Cardiac septum (tissue), 1 donor: ENCODE measurements at regions not wholly inside any gene's neighbourhood (a gene's known extent, or its start where the extent isn't known, plus 50 kb on each side); places are given as distances from the start of the nearest gene placed in this dataset.

Source experiments
- DNase-seq: peaks from one replicate; pipeline ENCODE4 v3.0.0-alpha.2; 2020; ENCODE audit warnings: low spot score
- intact Hi-C: fragments of 100-400 bp; cut with DNase I; formaldehyde crosslinking; loops from one replicate; pipeline ENCODE4 v1.14.0; 2022
- donor health status: DM: no; HTN: no; CAD: no.

DNA sequence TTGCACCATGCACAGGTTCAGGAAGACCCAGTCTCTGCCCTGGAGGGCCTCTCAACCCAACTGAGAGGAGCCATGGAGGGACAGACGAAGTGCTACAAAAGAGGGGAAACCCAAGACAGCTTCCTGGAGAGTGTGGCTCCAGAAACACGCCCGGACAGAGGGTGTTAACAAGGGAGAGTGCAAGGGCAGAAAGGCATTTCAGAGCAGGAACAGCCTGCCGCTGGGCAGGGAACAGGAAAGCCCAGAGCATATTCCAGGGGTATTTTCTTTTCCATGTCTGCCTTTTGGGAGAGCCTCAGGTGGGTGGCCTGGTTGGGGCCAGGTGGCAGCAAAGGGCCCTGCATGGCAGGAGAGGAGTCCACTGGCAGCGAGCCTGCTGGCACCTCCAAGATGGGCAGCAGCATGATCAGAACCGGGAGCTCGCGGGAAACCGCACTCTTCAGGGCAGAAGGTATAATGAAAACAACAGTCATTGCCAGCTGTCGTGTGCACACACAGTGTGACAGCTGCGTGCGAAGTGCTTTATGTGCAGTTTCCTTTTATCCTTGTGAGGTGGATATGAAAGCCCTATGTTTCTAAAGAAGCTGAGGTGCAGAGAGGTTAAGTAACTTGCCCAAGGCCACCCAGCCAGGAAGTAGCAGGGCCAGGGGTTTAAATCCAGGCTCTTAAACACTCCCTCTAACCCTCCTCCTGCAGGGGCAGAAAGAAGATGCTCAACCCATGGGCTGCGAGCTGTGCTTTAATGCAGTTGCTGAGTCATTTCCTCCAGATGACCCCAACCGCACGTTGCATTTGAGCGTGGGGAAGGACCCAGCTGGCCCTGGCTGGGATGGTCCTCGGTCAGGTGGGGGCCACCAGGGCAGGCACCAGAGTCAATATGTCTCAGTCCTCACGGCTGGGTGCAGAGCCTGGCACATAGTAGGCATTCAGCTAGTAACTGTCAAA is 128.6 kb downstream of the OAT start:
- intact Hi-C loops: no loop called here
- DNase-seq: peak; percentile 76

DNA sequence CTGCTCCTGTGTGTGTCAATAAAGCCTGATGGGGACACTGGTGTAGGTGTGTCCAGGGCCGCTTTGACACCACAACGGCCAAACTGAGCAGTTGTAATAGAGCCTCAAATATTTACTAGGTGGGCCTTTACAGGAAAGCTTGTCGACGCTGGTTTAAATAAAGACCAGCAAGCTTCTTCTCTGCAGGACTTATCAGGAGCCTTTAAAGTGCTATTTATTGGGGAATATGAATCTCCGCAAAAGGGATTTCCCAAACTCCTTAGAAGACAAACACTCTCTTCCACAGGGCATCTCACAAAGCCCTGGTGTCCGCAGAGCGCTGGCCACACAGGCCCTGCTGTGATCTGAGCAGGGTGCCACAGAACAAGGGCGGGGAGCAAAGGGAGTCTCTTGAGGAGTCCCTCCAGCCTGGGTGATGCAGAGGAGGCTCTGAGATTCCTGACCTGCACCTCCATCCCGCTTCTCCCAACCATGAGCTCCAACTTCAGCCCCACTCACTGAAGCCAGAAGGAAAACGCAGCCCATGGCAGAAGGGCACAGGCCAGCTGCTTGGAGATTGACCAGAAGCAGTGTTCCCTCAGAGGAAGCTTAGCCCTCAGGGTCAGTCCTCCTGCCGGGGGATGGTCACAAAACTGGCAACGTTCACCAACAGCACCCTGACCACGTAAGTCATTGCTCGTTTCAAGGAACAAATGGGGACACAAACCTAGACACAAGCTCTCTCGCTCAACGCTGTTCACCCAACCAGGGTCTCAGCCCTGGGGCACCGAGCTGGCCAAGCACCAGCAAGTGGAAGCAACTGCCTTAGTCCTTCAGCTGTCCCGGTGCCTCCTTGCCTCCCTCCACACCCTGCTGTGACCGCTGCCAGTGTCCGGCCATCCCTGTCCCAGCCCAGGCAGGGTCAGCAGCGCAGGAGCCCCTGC is 129.5 kb downstream of the OAT start:
- peak; percentile 68 for DNase-seq

DNA sequence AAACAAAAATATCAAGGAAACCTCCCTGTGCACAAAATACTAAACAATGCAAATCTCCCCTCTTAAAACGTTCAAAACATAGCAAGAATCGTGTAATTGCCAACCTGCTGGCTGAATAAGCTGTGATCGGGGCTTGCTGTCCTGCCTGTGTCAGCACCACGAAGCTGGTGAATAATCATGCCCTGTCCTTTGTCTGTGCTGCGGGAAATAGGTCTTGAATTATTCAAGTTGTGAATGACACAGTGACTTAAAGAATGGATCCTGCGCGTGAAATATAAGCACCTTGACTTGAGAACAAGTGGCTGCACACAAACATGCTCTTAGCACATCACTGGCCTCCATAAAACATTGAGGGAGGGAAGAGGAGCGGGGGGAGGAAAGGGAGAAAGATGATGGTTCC is 130.2 kb downstream of the OAT start:
- intact Hi-C loops: no loop called here
- DNase-seq: no peak

More for the DNA sequence above, 129.5 kb downstream of the OAT start:
- intact Hi-C loops: no loop called here

DNA sequence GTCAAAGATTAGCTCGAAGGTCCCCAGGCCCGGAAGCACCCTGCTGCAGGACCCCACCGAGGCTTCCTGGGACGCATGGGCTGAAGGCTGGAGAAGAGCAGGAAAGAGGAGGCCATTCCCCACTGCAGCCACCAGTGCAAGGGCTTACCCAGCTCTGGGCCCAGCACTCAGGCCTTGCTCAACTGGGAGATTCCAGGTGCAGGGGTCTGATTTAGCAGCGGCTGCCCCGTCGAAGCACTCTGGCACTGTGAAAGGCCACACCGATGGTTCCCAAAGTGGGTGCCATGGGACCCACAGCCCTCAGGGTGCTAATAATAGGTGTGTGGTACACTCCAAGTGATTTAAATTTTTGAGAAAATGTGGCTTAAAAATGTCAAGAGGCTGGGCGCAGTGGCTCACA is 130.9 kb downstream of the OAT start:
- DNase-seq: peak; percentile 54
- intact Hi-C loops: no loop called here

DNA sequence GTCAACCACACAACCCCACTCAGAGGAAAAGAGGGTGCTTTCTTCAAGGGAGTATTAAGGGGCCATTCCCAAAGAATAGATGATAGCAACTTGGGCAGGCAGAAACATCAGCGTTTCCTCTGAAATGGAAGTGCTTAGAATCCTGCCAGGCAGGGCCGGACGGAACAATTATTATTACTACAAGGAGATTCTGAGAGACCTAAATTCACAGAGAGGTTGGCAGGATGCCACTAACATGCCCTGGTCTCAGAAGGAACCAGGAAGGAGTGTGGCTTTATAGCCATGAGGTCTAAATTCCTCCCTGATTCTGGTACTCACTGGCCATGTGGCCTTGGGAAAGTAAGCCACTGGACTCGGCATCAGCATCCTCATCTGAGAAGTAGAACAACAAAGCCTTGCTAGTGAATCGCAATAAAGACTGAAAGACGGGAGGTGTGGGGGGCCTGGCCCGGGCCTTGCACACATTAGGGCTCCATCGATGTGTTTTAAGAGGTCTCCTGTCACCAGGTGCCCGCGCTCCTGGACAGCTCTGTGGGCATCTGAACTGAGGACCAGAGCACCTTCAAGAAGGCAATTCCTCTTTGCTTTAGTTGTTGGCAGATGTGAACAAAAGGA is 131.5 kb downstream of the OAT start:
- intact Hi-C loops: no loop called here
- DNase-seq: peak; percentile 20

DNA sequence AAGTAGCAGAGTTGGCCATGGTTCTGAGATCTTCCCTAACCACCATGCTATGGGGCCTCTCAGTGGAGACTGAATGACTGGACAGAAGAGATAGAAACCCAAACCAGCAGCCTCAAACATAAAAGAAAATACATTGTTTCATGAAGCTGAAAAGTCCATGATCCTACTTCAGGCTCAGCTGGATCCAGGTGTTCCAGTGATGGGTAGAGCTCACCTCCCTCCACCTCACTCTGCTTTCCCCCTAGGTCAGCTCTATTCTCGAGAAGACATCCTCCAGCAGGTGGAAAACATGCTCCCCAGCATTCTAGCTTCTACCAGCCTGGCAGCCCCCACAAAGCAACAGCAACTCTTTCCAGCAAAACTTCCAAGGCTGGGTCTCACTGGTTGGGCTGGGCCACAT is 132.1 kb downstream of the OAT start:
- DNase-seq: no peak
- intact Hi-C loops: no loop called here

DNA sequence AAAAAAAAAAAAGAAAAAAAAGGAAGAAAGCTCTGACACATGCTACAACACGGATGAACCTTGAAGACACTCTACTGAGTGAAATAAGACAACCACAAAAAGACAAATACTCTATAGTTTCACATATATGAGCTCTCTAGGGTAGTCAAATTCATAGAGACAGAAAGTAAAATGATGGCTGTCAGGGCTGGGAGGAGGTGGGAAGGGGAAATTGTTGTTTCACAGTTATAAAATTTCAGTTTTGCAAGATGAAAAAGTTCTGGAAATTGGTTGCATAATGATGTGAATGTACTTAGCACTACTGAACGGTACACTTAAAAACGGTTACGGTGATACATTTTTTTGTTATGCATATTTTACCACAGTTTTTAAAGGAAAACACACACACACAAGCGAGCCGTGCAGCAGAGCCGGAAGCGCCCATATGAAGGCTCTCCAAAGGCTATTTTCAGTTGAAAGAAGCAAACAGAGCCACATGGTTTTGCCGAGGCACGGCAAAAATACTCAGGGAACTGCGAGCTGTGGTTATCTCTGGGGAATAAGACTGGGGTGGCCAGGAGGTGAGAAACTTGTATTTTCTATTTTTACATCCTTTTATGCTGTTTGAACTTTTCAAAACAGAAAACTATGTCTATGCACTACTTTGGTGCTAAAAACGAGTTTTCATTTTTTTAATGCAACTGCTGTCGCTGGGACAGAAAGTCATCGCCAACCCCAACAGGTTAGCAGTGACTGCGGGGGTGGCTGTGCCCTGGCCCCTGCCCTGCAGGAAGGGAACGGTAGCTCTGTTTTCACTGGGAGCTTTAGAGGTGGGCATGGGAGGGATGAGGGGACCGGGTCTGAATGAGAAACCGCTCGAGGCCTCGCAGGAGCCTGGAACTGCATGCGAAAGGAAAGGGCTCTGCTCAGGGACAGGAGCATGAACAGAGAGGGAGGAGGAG is 132.9 kb downstream of the OAT start:
- peak; percentile 51 for DNase-seq
- intact Hi-C loops: no loop called here

DNA sequence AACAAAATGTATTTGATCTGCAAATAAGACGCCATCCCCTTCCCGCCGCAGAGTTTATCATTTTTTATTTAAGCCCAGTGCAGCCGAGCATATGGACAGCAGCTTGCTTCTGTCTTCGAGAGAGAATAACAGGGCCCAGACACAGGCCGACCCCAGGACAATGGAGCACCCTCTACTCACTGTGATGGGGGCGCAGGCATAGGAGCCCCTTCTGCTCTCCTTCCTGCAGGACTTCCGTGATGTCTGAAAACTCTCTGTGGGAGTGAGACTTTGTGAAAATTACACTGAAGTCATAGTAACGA is 134.8 kb downstream of the OAT start:
- intact Hi-C loops: no loop called here

DNA sequence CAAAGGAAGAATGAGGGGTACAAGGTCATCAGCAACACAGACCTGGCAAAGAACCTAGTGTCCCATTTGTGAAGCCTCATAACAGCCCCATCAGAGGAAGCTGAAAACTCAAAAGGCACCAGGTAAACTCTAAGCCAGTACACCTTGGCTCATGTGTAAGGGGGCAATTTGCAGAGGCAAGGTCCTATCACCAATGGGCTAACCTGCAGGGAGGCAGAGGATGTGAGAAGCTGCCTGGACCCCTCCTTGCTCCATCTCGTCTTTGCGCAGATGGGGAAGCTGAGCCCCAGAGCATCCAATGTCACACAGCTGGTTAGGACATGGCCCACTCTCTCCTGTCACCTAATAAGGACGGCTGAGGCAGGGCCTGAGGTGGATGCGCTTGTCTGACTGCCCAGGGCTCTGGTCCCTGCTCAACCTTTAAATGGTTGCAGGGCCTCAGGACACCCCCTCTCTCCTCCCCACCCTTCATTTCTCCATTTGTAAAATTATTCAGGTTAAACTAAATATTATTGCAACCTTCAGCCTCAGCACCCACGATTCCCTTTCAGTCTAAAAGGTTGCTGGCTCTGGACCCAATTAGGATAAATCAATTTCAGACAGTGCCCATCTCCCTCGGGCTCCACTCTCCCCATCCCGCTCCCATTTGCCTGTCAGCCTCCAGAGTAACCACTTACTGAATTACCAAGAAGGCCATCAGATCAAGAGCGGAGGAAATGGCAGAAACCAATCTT is 135.3 kb downstream of the OAT start:
- intact Hi-C loops: no loop called here
- DNase-seq: no peak

More for the DNA sequence above, 134.8 kb downstream of the OAT start:
- DNase-seq: no peak

DNA sequence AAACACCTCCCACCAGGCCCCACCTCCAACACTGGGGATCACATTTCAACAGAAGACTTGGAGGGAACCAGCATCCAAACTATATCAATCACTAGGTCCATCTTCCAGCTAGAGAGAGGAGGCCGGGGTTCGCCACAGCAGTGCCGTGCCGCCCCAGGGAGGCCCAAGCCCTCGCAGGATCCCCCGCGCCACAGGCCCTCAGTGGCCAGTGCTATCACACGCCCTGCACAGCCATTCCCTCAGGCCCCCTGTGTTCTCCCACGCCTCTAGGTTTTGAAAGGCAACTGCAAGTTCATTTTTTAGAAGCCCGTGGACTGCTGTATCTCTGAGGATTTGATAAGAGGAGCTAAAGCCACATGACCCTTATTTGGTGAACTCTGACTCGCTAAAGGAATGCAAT is 136.4 kb downstream of the OAT start:
- intact Hi-C loops: no loop called here
- no peak for DNase-seq

DNA sequence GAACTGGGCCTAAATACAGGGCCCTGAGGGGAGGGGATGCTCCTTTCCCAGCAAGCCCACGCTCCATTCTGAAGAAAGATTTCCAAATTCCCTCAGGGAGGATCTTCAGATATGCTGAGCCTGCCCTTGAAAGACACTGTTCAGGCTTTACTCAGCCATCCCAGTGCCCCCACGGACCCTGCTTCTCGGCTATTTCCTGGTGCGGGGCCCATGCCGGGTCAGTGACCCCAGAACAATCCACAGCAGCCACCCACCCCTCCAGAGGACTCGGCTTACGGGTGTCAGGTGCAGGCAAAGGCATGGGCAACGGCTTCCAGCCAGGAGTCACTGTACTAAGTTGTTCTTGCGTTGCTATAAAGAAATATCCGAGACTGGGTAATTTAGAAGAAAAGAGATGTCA is 137.1 kb downstream of the OAT start:
- no peak for DNase-seq
- intact Hi-C loops: no loop called here

DNA sequence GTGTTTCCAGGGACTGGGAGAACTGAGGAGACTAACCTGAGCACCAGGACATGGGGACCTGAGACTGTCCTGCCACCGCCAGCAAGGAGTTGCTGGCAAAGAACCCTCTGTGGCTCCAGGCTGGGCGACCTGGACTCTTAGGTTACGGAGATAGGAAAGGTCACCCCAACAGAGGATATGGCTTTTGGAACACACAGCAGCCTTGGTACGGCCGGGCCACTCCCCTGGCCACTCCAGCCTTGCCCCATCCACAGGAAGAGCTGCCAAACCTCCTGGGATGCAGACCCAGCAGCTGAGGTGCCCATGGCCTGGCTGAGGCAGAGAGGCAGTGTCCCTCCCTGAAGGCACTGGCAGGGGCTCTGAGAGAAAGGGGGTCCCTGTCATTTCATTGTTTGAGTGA is 137.8 kb downstream of the OAT start:
- intact Hi-C loops: no loop called here
- no peak for DNase-seq

DNA sequence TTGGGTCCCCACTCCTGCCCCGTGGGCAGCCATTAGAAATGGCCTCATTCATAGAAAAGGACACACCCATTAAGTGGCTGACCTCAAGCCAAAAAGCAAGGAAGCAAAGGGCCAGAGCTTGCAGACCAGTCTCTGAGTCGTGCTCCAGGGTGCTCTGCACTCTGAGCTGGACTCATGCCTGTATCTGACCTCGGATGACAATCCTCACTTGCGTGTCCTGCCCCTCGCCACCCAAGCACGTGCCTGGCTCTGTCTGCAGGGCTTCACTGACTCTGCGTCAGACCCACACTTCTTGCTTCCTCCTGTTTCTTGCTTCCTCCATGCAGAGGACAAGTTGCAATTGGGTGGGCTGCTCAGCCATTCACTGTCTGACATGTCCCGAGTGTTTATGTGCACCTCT is 138.8 kb downstream of the OAT start:
- DNase-seq: no peak
- intact Hi-C loops: no loop called here

DNA sequence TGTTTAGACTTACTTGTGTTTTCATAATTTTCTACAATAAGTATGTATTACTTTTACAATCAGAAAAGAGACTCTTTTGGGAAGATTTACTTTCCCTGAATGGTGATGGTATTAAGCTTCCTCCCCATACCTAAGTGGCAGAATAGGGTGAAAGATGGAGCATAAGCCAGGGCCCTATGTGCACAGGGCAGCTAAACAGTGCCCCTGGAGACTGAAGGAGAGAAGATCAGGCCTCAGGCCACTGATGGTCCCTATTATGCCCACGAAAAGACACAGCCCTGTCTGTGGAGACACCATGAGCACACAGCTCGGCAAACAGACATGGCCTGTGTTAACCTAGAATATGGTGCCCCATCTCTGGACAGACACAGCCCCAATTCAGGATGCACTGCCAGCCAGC is 139.4 kb downstream of the OAT start:
- intact Hi-C loops: no loop called here
- no peak for DNase-seq

DNA sequence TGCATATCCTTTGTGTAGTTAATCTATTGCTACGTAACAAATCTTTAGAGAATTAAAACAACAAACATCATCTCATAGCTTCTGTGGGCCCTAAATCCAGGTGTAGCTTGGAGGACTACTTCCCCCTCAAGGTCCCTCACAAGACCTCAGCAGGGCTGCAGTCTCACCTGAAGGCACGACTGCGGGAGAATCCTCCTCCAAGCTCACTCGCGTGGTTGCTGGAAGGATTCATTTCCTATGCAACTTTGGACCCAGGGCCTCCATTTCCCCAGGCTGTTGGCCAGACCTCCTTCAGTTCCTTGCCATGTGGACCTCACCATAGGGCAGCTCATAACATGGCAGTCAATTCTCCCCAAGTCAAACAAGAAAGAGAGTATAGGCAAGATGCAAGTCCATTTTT is 140.4 kb downstream of the OAT start:
- DNase-seq: no peak
- intact Hi-C loops: no loop called here

DNA sequence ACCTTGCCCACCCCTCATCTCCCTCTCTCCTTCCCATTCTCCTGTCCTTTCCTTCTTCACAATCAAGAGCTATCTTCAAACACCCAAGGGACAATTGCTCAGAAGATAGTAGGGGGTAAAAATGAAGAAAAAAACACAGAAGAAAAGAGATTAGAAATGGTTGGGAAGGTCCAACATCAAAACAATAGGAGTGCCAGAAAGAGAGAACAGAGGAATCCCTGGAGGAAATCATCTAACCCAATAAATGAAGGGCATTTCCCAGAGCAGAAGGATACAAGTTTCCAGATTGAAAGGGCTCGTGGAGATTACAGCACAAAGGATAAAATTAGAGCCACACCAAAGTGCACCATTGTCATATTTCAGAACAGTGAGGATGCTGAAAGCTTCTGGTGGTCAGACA is 145.6 kb downstream of the OAT start:
- intact Hi-C loops: no loop called here

DNA sequence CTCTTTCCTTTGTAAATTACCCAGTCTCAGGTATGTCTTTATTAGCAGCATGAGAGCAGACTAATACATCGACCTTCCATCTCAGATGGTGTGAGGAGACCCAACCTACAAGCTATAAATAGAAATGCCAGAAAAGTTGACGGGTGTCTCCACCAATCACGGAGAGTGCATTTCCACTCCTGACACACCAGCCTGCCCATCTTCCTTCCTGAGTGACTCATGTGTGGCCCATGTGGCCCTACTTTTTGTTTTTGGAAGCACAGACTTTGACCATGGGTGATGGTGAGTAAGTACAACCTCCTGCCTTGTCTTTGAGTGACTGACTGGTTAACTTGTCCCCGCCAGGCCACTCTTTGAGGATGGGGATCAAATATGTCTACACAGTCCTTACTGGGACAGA is 147.0 kb downstream of the OAT start:
- intact Hi-C loops: no loop called here
- no peak for DNase-seq

More for the DNA sequence above, 145.6 kb downstream of the OAT start:
- DNase-seq: no peak

DNA sequence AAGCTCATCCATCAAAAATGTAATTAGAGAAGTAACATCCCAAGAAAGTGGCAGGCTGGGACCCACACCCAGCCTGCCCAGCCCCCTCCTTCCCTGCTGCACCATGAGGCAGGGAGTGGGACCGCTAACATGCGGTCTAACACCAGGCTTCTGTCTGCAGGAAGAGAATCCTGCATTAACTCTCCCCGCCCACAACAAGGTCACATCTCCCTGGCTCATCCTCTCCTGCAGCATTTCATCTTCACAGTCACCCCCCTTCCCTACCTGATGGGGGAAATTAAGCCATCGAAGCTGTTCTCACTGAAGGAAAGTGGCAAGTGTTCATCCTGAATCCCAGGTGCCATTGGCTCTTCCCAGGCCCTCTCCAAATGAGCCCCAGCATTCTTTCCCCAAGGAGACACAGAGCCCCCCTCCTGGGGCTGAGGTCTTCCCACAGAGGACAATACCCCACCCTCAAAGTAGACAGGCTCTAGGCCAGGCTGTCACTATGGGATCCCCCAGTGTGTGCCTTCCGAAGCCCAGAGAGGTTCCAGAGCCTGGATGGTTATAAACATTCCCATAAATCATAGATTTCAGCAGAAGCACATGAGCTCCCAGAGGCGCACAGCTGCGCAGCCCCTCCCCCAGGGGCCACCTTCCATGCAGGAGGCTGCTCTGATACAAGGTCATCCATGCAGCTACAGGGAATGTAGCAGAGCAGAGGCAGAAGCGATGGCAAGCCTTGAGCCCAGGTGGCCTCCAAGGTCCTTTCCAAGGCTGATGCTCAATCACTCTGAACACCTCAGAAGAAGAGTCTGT is 148.0 kb downstream of the OAT start:
- DNase-seq: no peak
- intact Hi-C loops: no loop called here
